GM12873 (cell line): ENCODE measurements at regions not wholly inside any gene's neighbourhood (a gene's known extent, or its start where the extent isn't known, plus 50 kb on each side); places are given as distances from the start of the nearest gene placed in this dataset.

Source experiments
- CTCF ChIP-seq: IDR thresholded peaks from 2 replicates; pipeline ENCODE4 v1.5.1; 2012; ENCODE audit warnings: low read depth, mild to moderate bottlenecking, moderate library complexity, low read length, control low read depth; ENCODE audit not compliant: insufficient read depth; ENCODE audit errors: missing control alignments

DNA sequence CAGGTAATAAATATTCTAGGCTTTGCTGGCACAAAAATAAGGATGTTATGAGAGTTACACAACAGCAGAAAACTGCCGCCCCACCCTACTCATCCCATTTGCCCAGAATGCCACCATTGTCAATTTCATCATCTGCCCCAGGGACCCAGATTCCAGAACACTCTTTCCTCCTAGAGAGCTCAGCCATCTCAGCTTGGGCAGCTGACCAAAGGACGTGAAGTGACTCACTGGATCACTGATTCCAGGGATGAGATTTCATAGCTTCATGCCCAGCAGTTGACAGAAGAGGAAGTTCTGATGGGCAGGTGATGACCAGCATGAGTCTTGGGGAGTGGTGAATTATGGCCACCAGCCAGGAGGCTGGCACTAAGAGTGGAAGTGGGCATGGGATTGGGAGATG lies 450.3 kb downstream of the RMST start:
- no peak for TF ChIP-seq CTCF

- no peak for TF ChIP-seq CTCF
Observed at GRCh38 chr12:97921979-97922722, 459.5 kb downstream of the RMST start.

DNA sequence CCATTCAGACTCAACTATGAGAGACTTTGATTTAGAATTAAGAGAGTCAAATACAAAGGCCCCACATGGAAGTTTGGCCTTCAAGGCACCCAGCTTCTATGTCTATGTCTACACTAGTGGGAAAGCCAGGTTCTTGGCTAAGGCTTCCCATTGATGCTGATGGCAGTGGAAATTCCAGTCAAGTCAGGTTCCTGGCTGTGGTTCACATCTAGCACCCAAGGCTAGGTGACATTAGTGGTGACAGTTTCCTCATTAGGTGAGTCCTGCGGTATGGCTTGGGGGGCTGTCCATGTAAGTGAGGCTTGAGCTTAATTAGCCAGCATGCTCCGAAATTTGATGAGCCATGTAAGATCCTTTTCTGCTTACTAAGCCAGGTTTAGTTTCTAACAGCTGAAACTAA lies 460.9 kb downstream of the RMST start:
- no peak for TF ChIP-seq CTCF

GRCh38 chr12:97924122-97924521 lies 461.5 kb downstream of the RMST start:
- no peak for TF ChIP-seq CTCF

DNA sequence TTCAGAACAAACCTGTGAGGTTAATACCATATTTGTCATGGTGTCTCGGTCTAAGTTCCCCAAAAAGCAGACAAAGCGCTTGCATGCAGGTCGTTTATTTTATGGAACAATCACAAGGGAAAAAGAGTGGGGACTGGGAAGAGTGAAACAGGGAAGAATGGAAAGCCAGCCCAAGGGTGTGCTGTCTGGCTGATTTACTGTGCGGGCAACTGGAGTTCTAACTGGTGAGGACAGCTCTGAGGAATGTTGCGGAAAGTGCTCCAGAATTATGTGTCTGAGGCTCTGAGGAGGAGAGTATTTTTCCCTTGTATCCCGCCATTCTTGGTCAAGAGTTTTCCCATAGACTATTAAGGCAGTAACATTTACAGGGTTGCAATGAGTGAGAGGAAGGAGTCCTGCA lies 465.4 kb downstream of the RMST start:
- TF ChIP-seq CTCF, result no peak

GRCh38 chr12:97936165-97936564 lies 473.6 kb downstream of the RMST start:
- TF ChIP-seq CTCF, result no peak

- no peak for TF ChIP-seq CTCF
Observed at GRCh38 chr12:97938031-97938430, 475.4 kb downstream of the RMST start.

DNA sequence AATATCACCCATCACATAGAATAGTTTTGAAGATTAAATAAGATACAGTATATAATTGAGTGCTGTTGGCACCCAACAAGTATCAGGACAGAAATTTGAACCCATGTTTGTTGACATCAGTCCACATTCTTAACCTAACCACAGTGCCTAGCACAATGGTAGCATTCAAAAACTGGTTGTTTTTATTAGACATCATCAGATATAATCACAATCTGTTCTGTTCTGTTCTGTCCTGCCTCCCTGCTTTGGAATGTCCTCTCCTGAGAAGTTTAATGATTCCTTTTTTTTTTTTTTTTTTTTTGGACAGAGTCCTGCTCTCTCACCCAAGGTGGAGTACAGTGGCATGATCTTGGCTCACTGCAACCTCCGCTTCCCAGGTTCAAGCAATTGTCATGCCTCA lies 476.6 kb downstream of the RMST start:
- TF ChIP-seq CTCF, result no peak
